ENCODE measurements at regions not wholly inside any gene's neighbourhood (a gene's known extent, or its start where the extent isn't known, plus 50 kb on each side); places are given as distances from the start of the nearest gene placed in this dataset.

GRCh38 chr18:35919179-35919578 lies 53.3 kb upstream of the RMP24 start:
- no peak for TF ChIP-seq SUZ12 (IDR thresholded peaks at IDR 0.05)
- no peak for TF ChIP-seq TARDBP (IDR thresholded peaks at IDR 0.05)
- TF ChIP-seq HDGF (IDR thresholded peaks at IDR 0.05; ENCODE audit: borderline replicate concordance) = no peak
- TF ChIP-seq PKNOX1 (IDR thresholded peaks at IDR 0.05) = no peak
- no peak for TF ChIP-seq L3MBTL2 (conservative IDR thresholded peaks at IDR 0.05)

All from HEK293T (cell line).